OCI-LY1 (cell line): ENCODE measurements at regions not wholly inside any gene's neighbourhood (a gene's known extent, or its start where the extent isn't known, plus 50 kb on each side); places are given as distances from the start of the nearest gene placed in this dataset.

Source experiments
- CTCF ChIP-seq: fragments of 200-600 bp; sonication (generic), shearing (Covaris generic); IDR thresholded peaks from 2 replicates; pipeline ENCODE4 v1.5.1; 2017; ENCODE audit warnings: mild to moderate bottlenecking, antibody characterized with exemption, low read length, moderate library complexity, mixed read lengths
- EZH2 ChIP-seq: fragments of 200-600 bp; sonication (generic), shearing (Covaris generic); IDR thresholded peaks from 2 replicates; pipeline ENCODE4 v1.8.0; 2017; ENCODE audit warnings: borderline replicate concordance, mixed run types, mild to moderate bottlenecking, antibody characterized with exemption, low read length, moderate library complexity, mixed read lengths

- TF ChIP-seq CTCF = no peak
- no peak for TF ChIP-seq EZH2
Observed at GRCh38 chr5:28708472-28708871, 1670.1 kb upstream of the CDH9 start.
